GM12875 (cell line): ENCODE measurements at regions not wholly inside any gene's neighbourhood (a gene's known extent, or its start where the extent isn't known, plus 50 kb on each side); places are given as distances from the start of the nearest gene placed in this dataset.

ENCODE experiments used
- H3K4me3 ChIP-seq: one replicate; pipeline ENCODE4 v1.5.1; 2011; ENCODE audit warnings: low read depth, low read length, control low read depth
- TF ChIP-seq, protein P1 (sequence below): IDR thresholded peaks from 2 replicates; pipeline ENCODE4 v1.5.1; 2011; ENCODE audit warnings: low read depth, mild to moderate bottlenecking, control low read depth, inconsistent platforms, low read length, moderate library complexity, borderline replicate concordance; ENCODE audit not compliant: insufficient read depth

DNA sequence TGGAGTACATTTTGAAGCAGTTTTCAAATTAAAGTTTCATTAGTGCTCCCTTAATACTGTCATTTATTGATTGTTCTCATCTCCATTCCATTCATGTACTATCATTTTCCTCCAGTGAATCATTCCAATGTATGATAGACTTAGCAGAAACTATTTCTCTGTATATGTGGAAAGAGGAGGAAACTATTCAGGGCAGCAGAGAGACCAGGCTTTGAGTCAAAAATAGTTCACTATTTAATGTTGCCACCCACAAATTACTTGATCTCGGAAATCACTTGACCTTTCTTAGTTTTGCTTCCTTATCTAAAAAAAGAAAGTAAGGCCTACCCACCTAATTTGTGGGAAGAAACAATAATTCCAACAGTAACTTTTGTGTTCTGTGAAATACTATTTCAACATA lies 610.5 kb upstream of the ZNF385D start:
- TF ChIP-seq, protein P1, sequence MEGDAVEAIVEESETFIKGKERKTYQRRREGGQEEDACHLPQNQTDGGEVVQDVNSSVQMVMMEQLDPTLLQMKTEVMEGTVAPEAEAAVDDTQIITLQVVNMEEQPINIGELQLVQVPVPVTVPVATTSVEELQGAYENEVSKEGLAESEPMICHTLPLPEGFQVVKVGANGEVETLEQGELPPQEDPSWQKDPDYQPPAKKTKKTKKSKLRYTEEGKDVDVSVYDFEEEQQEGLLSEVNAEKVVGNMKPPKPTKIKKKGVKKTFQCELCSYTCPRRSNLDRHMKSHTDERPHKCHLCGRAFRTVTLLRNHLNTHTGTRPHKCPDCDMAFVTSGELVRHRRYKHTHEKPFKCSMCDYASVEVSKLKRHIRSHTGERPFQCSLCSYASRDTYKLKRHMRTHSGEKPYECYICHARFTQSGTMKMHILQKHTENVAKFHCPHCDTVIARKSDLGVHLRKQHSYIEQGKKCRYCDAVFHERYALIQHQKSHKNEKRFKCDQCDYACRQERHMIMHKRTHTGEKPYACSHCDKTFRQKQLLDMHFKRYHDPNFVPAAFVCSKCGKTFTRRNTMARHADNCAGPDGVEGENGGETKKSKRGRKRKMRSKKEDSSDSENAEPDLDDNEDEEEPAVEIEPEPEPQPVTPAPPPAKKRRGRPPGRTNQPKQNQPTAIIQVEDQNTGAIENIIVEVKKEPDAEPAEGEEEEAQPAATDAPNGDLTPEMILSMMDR, result no peak

DNA sequence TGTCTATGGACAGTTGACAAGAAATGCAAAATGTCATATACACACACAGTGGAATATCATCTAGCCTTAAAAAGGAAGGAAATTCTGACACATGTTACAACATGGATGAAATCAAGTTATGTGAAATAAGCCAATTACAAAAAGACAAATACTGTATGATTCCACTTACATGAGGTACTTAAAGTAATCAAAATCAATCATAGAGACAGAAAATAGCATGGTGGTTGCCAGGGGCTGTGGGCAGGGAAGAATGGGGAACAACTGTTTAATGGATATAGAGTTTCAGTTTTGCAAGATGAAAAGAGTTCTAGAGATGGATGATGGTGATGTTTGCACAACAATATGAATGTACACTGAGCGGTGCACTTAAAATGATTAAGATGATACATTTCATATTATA lies 613.8 kb upstream of the ZNF385D start:
- H3K4me3 ChIP-seq, result no peak overlapping the region
- TF ChIP-seq, protein P1, result no peak

More for the DNA sequence above, 610.5 kb upstream of the ZNF385D start:
- H3K4me3 ChIP-seq, result no peak overlapping the region

DNA sequence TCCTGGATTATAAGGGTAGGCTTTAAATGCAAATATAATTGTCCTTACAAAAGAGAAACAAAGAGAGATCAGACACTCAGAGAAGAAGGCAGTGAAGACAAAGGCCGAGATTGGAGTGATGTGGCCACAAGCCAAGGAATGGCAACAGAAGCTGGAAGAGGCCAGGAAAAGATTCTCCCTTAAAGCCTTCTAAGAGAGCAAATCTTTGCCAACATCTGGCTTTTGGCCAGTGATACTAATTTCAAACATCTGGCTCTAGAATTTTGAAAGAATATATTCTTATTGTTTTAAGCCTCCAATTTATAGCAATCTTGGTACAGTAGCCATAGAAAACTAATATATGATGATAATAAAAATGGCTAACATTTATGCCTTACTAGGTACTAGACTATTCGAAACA lies 615.8 kb upstream of the ZNF385D start:
- TF ChIP-seq, protein P1, result no peak
- H3K4me3 ChIP-seq, result no peak overlapping the region

DNA sequence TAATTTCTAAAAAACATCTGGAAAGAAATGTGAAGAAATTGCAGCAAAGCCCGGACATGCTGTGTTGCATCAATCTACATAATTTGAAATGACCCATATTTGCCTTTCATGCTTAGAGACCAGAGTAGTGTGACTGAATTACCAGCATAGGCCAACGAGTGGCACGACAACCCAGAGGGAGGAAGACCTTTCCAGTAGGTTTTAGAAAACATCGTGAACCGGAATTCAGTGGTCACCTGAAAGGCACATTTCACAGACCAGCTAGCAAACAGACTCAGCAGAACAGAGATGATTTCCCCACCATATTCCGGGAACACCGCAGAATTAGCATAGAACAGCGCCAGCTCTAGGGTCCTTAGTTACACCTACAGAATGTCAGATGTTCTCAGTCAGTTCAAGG lies 620.0 kb upstream of the ZNF385D start:
- H3K4me3 ChIP-seq, result no peak overlapping the region
- TF ChIP-seq, protein P1, result no peak

DNA sequence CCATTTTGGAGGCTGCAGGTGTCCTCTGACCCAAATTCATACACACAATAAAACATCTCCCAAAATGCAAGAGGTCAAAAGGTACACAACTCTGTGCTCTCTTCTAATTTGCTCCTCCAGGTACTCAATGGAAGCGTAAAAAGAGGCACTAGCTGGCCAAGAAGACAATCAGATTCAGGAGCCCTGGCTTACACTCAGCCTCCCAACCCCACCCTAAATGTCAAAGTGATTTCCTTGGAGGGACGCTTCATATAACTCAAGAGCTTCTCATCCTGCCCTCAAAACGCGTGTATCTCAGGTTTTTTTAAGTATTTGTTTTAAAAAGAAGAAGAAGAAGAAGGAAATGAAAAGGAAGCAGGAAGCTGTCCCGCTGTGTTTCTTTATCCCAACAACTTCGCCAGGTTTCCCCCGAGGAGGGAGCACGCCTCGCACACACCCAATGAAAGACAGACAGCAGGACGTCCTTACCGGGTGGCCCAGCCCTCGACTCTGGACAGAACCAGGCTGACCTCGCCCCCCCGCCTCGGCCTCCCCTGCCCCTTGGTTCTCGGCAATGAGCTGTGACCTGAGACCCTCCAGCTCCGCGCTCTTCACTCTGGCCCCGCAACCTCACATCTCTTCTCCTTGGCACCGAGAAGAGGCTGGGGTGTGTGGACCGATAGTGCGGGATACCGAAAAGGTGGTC lies 620.7 kb upstream of the ZNF385D start:
- TF ChIP-seq, protein P1, result no peak
- no peak overlapping the region for H3K4me3 ChIP-seq

DNA sequence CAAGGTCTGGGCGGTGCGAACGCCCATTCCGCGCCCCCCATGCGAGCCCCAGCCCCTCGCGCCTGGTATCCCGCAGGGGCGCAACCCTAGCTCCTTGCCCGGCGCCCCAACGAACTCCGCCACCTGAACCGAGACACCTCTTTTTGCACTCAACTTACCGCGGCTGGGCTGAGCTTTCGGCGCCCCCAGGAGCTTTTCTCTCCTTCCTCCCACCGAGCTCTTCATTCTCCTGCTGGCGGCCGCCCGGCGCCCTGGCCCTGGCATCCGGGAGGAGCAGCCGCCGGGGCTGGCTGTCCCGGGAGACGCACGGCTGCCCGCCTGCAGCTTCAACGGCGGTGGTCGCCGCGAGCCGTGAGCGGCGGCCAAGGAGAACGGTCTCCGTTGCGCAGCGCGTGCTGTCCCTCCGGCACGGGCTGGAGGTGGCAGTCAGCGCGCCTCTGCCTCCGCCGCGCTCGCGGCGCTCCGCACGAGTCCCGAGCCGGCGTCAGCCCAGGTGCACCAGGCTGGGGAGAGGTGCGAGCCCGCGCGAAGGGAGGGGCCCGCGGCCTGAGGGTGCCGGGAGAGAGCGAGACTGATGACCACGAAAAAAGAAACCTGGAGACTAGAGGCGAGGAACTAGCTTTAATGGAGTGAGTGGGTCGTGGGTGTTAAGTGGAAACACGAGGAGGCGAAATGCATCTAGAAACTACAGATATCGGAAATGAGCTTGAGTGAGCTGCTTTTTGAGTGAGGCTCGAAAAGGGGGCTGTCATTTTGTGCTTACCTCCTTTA lies 621.5 kb upstream of the ZNF385D start:
- TF ChIP-seq, protein P1, result no peak
- no peak overlapping the region for H3K4me3 ChIP-seq

DNA sequence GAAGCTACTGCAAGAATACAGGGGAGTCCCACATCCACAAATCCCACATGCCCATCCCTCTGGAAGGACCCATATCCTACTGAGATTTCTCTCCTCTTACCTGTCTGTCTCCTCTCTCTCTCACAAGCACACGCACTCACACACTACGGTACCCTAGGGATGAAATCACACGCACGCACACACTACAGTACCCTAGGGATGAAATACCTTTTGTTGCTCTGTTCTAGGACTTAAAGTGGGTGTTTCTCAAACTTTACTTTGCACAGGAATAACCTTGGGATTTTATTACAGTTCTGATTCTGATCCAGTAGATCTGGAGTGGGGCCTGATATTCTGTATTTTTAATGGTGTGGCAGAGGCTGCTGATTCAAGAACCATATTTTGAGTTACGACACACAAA lies 622.2 kb upstream of the ZNF385D start:
- TF ChIP-seq, protein P1, result no peak
- H3K4me3 ChIP-seq, result no peak overlapping the region
